MCF 10A (cell line): ENCODE measurements at regions not wholly inside any gene's neighbourhood (a gene's known extent, or its start where the extent isn't known, plus 50 kb on each side); places are given as distances from the start of the nearest gene placed in this dataset.

Experiments used
- BruUV-seq: library from RNA; stranded (reverse); fragments of 400-500 nt; replicated peaks from 2 replicates; lab custom pipeline; 2021; lab: Mats Ljungman, UMichigan
- CTCF ChIA-PET: fragments of 300-600 bp; sonication (Branson Sonifier 250); formaldehyde crosslinking; extraction: SDS; loops from one replicate; lab custom pipeline; 2021; ENCODE audit warnings: antibody characterized with exemption, inconsistent platforms; lab: Yijun Ruan, JAX
- POLR2A ChIA-PET: fragments of 300-600, 350-650 bp; sonication (Branson Sonifier 250); formaldehyde crosslinking; extraction: SDS; loops from one replicate; lab custom pipeline; 2020; ENCODE audit warnings: antibody characterized with exemption, inconsistent platforms; lab: Yijun Ruan, JAX
- DNase-seq: peaks from one replicate; pipeline ENCODE4 v3.0.0-alpha.2; 2018; ENCODE audit not compliant: unreplicated experiment
- H3K27ac Mint-ChIP-seq: one replicate; pipeline ENCODE4 v1.8.0; 2022; ENCODE audit warnings: mild to moderate bottlenecking, low read depth, mixed read lengths; ENCODE audit not compliant: unreplicated experiment
- H3K27me3 Mint-ChIP-seq: one replicate; pipeline ENCODE4 v1.8.0; 2022; ENCODE audit warnings: mixed read lengths; ENCODE audit not compliant: insufficient read depth, unreplicated experiment
- H3K36me3 Mint-ChIP-seq: one replicate; pipeline ENCODE4 v1.8.0; 2022; ENCODE audit warnings: mild to moderate bottlenecking, moderate library complexity, mixed read lengths; ENCODE audit not compliant: insufficient read depth, unreplicated experiment
- H3K4me1 Mint-ChIP-seq: one replicate; pipeline ENCODE4 v1.8.0; 2022; ENCODE audit warnings: mixed read lengths; ENCODE audit not compliant: insufficient read depth, unreplicated experiment
- H3K4me3 Mint-ChIP-seq: one replicate; pipeline ENCODE4 v1.8.0; 2022; ENCODE audit warnings: mild to moderate bottlenecking, moderate library complexity, mixed read lengths; ENCODE audit not compliant: unreplicated experiment
- H3K9me3 Mint-ChIP-seq: one replicate; pipeline ENCODE4 v1.8.0; 2022; ENCODE audit warnings: mixed read lengths; ENCODE audit not compliant: unreplicated experiment
- intact Hi-C: fragments of 100-400 bp; cut with micrococcal nuclease; formaldehyde crosslinking; loops from 2 replicates; pipeline ENCODE4 v1.14.1; 2022
- TF ChIP-seq, protein P1 (sequence below): fragments of 200-600 bp; IDR thresholded peaks from one replicate; pipeline ENCODE4 v1.8.0; 2022; ENCODE audit warnings: antibody characterized with exemption, mild to moderate bottlenecking; ENCODE audit not compliant: unreplicated experiment

DNA sequence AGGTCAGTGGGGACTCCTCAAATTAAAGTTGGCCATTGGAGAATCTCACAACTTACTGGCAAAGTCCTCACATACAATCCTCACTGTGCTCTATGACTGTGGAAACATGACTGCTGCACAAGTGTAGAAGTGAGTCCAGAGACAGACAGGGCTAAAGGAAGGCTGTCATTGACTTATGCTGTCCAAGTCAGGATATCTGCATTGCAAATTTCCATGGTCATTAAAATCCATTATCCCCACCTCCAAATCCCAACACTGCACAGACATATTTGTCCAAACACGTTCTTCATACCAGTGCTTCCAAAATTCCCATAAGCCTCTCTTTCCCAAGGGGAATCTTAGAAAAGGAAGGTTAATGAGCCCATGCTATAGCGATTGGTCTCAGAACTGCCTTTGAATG is 396.8 kb upstream of the ANKRD30A start:
- DNase-seq, result no peak
- no TSS peak for BruUV-seq
- Mint-ChIP-seq H3K4me1 (peaks cover 8% of the 10 kb centered on the region), H3K27ac (no peak overlapping the region), H3K4me3 (no peak overlapping the region), H3K27me3 (no peaks in the 10 kb centered on the region), H3K36me3 (no peaks in the 10 kb centered on the region), H3K9me3 (peaks cover 8% of the 10 kb centered on the region)
- ChIA-PET CTCF (no interaction called here), POLR2A (no interaction called here)
- intact Hi-C loops, result no loop called here
- TF ChIP-seq, protein P1, sequence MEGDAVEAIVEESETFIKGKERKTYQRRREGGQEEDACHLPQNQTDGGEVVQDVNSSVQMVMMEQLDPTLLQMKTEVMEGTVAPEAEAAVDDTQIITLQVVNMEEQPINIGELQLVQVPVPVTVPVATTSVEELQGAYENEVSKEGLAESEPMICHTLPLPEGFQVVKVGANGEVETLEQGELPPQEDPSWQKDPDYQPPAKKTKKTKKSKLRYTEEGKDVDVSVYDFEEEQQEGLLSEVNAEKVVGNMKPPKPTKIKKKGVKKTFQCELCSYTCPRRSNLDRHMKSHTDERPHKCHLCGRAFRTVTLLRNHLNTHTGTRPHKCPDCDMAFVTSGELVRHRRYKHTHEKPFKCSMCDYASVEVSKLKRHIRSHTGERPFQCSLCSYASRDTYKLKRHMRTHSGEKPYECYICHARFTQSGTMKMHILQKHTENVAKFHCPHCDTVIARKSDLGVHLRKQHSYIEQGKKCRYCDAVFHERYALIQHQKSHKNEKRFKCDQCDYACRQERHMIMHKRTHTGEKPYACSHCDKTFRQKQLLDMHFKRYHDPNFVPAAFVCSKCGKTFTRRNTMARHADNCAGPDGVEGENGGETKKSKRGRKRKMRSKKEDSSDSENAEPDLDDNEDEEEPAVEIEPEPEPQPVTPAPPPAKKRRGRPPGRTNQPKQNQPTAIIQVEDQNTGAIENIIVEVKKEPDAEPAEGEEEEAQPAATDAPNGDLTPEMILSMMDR, result no peak

DNA sequence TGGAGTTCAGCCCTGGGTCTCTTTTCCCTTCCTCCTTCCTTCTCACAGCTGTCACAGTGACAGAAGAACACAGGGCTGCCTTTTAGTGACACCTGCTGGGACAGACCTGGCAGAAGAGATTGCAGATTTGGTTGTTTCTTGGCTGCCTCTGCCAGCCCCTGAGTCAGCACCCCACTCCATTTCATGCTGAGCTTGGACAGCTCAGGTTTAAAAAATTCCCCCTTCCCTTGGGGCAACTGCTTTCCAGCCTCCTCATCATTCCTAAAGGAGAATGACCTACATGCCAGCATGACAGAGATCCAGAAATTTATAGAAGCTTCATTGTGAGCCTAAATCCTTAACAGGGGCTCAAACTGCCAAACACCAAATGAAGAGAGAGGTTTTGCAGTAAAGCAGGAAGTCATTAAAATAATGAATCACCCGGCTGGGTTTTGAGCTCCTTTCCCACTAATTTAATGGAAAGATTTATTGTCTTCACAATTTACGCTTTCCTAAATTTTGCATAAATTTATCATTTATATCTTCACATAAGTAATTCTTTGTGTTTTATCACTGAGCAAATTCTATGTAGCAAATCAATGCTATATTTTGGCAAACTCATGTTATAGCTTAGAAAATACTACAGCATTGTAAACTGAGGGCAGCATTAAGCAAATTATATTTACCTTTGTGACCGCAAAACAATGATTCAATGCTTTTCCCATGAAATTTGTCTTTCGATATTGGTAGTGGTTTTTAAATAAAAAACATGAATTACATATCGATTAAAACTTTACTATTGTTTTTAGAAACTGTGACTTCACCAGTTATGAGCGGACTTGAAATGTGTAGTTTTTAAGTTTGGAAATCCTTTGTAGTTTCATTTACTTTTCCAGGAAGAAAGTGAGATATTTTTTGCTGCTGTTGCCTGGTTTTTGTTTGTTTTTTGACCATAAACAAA is 399.5 kb upstream of the ANKRD30A start:
- H3K27me3 Mint-ChIP-seq, result no peaks in the 10 kb centered on the region
- POLR2A ChIA-PET, result interaction anchor here (0.6 to 1.6 kb wide), 12 partner anchors 12 to 1093 kb away, joined by 3 to 6 read pairs (median 4); no protein-coding TSS in a partner anchor
- no peak overlapping the region for H3K27ac Mint-ChIP-seq
- intact Hi-C loops, result loop anchor here (1.0 kb wide), 5 partner anchors 53 to 1091 kb away; partner anchors contain the start of gene FZD8
- peaks cover 8% of the 10 kb centered on the region for H3K4me1 Mint-ChIP-seq
- TF ChIP-seq, protein P1, result peak; percentile 63
- no TSS peak for BruUV-seq
- no peak overlapping the region for H3K4me3 Mint-ChIP-seq
- H3K9me3 Mint-ChIP-seq, result peaks cover under 1% of the 10 kb centered on the region
- no peaks in the 10 kb centered on the region for H3K36me3 Mint-ChIP-seq
- CTCF ChIA-PET, result interaction anchor here (0.6 to 2.1 kb wide), 29 partner anchors 13 to 1113 kb away, joined by 3 to 23 read pairs (median 4); no protein-coding TSS in a partner anchor
- DNase-seq, result peak; percentile 91

DNA sequence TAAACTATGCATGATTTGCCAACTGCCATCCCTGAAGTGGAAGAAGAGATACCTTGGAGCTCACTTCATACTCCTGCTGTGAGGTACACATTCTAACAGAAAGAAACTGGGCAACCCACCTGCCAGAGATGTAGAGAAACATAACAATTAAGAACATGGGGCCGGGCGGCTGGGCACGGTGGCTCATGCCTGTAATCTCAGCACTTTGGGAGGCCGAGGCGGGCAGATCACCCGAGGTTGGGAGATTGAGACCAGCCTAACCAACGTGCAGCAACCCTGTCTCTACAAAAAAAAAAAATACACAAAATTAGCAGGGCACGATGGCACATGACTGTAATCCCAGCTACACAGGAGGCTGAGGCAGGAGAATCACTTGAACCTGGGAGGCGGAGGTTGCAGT is 402.6 kb upstream of the ANKRD30A start:
- CTCF ChIA-PET, result interaction anchor here (0.7 to 1.0 kb wide), 2 partner anchors 57 to 477 kb away, joined by 3 to 4 read pairs; no protein-coding TSS in a partner anchor
- Mint-ChIP-seq H3K4me3 (no peak overlapping the region), H3K27ac (no peak overlapping the region), H3K4me1 (peaks cover 8% of the 10 kb centered on the region), H3K27me3 (no peaks in the 10 kb centered on the region), H3K9me3 (no peaks in the 10 kb centered on the region), H3K36me3 (no peaks in the 10 kb centered on the region)
- TF ChIP-seq, protein P1, result no peak
- POLR2A ChIA-PET, result no interaction called here
- no peak for DNase-seq
- BruUV-seq, result no TSS peak
- intact Hi-C loops, result no loop called here

DNA sequence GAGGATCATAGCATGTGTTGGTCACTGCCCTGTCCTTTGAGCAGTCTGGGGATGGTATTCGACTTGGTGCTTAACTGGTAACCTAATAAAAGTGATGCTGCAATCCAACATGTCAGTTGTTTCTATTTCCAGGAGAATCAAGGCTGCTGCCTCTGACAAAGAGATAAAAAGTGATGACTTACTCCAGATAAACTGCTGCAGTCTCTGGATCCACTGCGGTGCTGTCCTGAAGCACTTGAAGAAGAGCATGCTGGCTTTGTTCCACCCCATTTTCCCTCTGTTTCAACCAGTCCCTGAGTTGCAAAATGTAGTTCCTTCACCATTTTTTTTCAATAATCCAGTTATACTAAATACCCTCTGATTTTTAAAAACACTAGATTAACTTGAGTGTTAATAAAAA is 403.5 kb upstream of the ANKRD30A start:
- H3K36me3 Mint-ChIP-seq, result no peaks in the 10 kb centered on the region
- ChIA-PET POLR2A (no interaction called here), CTCF (interaction anchor here (0.5 to 1.2 kb wide), 4 partner anchors 58 to 941 kb away, joined by 3 to 4 read pairs (median 3); no protein-coding TSS in a partner anchor)
- no TSS peak for BruUV-seq
- H3K4me3 Mint-ChIP-seq, result no peak overlapping the region
- TF ChIP-seq, protein P1, result no peak
- intact Hi-C loops, result no loop called here
- H3K27ac Mint-ChIP-seq, result no peak overlapping the region
- peaks cover 8% of the 10 kb centered on the region for H3K4me1 Mint-ChIP-seq
- no peaks in the 10 kb centered on the region for H3K9me3 Mint-ChIP-seq
- H3K27me3 Mint-ChIP-seq, result no peaks in the 10 kb centered on the region
- no peak for DNase-seq
